Stimulated activated CD8-positive, alpha-beta memory T cell treated with anti-CD3 and anti-CD28 coated beads, Interleukin-7, amount 100 ng/mL, for 1 hour (primary cell): ENCODE measurements at regions not wholly inside any gene's neighbourhood (a gene's known extent, or its start where the extent isn't known, plus 50 kb on each side); places are given as distances from the start of the nearest gene placed in this dataset.

Source experiments
- DNase-seq, 2 donors: peaks; one replicate each; pipeline ENCODE4 v3.0.0-alpha.2; 2020; ENCODE audit warnings: low read depth in 2 of 2

DNA sequence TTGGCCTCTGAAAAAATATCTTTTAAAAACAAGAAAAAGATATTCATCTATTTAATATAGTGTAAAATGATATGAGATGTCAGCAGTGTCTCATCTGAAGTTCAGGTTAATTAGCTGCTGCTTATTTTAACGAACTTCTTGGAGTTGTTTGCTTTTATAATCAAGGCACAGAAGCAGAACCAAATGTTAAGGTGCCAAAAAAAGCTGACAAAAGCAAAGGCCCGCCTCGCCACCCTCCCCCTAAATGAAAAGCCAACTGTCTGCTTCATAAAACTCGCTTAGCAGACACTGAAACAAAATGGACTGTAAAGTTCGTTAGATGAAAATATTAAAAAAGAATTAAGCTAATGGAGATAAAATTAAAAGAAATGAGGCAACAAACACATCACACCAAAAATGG lies 562.6 kb downstream of the ZEB2 start:
- no peak for DNase-seq

- DNase-seq: no peak
These were observed 564.4 kb downstream of the ZEB2 start for GRCh38 chr2:143955401-143956065.

GRCh38 chr2:143954844-143955243 lies 565.1 kb downstream of the ZEB2 start:
- DNase-seq: no peak

GRCh38 chr2:143954186-143954585 lies 565.7 kb downstream of the ZEB2 start:
- DNase-seq: no peak

DNA sequence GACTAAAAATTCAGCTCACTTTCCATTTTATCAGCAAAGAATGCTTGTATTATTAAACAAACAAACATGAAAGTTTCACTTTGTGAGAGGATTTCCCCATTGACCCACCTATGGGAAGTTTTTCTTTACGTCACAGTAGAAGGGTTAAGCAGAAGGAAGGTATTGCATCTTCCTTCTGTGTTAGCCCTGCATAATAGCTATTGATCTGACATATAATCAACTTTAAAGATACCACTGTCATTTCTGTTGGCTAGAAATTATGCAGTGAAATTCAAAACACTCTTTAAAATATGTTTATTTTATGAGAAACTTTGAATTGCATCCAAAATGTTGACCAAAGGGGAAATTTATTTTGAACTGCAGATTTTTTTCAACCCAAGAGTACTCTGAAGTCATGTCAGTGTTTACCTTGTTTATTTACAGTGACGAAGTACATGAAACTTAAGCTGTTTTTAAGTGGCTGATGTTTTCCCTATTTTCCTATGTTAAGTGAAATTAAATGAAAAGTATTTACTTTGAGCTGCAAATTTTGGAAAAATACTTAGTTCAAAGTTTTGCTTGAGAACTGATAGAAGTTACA lies 566.4 kb downstream of the ZEB2 start:
- no peak for DNase-seq

DNA sequence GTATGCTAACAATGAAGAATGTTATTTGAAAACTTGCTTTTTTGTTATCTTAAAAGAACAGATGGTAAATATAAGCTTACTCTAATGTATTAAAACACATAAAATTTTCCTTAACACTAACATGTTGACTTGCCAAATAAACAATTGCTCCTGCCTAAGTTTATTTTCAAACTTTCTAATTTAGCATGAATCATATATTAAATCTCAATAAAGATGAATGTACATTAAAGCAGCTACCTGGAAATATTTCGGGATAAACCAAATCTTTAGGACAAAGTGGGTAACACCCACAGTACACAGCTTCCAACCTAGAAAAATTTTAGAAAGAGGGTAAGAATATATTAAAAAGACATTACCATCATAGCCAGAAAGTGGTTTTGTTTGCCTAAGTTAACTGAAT lies 567.4 kb downstream of the ZEB2 start:
- no peak for DNase-seq

DNA sequence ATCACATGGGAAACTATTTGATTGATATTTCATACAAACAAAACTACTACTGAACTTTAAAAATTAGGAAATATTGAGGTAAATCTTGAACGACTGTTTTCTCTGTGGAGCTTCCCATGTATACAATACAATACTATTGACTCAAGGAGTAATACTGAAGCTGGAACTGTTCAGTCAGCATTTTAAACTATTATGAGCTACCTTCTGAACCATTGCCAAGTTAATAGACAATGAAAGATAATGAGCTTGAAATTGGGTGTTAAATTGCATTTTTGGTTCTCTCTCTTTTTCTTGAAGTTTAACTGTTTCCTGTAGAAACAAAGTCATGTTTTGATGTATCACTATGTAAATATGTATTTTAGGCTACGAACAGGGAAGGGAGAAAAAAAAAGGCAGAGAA lies 569.2 kb downstream of the ZEB2 start:
- no peak for DNase-seq

- DNase-seq: no peak
These were observed 570.6 kb downstream of the ZEB2 start for GRCh38 chr2:143949121-143949848.

- no peak for DNase-seq
These were observed 571.2 kb downstream of the ZEB2 start for GRCh38 chr2:143948710-143949109.

DNA sequence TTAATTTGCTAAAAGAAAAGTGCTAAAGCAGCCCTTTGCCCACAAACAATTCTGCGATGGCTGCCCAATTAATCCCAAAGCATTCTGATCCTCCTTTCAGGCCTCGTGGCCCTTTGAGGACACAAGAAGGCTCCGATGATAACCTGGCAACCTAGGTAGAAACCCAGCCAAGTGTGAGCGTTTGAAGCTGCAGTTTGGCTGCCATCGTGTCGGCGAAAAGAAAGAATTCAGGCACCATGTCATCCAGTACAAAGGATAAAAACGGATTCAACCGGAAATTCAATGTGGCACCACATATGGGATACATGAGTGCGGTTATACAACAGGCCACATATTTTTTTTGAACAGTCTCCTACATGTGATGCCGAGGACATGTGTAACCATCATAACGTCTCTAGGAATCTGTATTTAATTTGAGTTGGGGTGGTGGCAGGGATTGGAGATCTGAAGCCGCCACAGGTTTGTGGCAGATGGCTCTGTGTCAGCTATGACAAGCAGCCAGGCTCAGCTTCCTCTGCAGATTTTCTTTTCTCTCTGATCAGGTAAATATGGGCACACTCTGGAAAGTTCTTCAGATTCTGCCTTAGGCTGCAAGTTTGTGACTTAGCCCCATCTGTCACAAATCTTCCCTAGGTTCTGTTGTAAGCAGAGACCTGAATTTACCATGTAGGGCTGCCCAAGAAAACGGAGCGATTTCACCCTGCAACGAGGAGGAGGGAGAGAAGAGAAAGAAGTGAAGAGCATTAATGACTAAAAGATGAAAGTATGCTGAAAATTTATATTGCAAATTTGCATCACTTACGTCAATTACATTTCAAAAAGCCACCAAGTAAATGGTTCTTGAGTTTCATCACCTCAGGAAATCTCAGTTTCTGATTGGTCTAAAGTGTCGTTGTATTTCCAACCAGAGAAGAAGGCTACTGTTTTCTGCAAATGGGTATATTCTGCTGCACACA lies 573.2 kb downstream of the ZEB2 start:
- no peak for DNase-seq

DNA sequence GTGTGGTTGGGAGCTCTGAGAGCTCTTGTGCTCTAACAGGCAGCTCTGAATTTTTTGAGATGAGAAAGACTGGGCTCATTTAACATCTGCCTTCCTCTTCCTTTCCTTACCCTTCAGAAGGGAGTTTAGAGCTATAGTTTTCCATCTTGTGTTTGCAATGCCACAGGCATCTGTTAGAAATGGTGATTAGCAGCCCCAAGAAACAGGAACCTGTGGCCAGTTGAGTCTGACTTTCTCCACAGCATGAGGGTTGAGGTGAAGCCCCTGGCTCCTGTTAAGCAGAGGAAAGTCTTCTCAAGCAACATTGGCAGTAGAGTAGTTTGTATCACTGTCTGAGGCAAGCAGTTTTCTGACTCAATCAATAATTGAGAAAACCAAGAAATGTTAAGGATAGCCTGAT lies 577.4 kb downstream of the ZEB2 start:
- DNase-seq: no peak

- no peak for DNase-seq
These were observed 579.2 kb downstream of the ZEB2 start for GRCh38 chr2:143940720-143941119.

GRCh38 chr2:143939626-143940330 lies 580.1 kb downstream of the ZEB2 start:
- no peak for DNase-seq

DNA sequence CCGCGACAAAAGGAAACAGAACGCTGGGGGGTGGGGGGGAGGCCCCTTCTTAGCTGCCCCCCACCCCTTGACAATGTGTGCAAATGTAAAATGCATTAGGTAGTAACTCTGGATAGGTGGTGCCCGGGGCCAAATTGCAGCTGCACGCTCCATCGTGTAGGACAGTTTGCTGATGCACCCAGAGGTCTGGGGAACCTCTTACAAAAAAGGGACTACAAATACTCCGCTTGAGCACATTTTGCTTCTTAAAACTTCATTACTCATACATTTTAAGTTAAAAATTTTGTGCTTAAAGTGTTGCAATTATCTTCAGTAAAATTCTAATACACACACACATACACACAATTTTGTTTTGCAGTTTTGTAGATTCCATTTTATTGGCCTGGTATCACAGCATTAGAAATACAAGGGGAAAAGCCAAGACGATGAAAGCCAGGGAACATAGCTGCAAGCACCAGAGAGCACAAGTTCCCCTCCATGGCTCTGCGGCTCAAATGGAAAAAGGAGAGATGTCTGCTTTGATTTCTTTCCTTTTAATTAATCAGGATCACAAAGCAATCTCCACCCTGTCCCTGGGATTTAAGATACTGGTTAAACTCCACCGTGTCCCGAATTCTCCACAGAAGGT lies 582.1 kb downstream of the ZEB2 start:
- DNase-seq: no peak

- no peak for DNase-seq
These were observed 582.8 kb downstream of the ZEB2 start for GRCh38 chr2:143936848-143937722.

DNA sequence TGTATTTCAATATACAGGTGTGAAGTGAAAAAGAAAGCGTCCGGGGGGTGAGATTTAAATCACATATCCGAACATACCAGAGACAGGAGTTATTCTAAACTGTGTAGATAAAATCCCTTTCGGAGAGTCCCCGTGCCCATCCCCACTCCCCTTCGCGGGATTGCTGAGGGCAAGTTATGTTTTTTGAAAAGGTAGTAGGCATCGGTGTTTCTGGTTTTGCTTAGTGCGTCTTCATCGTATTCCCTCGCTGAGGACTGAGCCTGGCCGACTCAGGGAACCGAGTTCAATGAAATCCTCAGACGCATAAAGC lies 583.4 kb downstream of the ZEB2 start:
- no peak for DNase-seq

DNA sequence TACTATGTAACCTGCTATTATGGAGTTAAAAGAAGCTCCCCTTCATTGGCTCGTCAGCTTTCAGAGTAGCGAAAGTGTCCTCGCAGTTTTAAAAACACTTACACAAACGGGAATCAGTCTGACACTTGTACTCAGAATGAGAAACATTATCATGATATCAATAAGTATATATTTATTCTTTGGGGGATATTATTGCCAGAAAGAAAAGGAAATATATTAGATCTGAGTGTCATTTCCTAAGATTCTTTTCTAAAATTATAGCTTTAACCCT lies 584.5 kb downstream of the ZEB2 start:
- no peak for DNase-seq

DNA sequence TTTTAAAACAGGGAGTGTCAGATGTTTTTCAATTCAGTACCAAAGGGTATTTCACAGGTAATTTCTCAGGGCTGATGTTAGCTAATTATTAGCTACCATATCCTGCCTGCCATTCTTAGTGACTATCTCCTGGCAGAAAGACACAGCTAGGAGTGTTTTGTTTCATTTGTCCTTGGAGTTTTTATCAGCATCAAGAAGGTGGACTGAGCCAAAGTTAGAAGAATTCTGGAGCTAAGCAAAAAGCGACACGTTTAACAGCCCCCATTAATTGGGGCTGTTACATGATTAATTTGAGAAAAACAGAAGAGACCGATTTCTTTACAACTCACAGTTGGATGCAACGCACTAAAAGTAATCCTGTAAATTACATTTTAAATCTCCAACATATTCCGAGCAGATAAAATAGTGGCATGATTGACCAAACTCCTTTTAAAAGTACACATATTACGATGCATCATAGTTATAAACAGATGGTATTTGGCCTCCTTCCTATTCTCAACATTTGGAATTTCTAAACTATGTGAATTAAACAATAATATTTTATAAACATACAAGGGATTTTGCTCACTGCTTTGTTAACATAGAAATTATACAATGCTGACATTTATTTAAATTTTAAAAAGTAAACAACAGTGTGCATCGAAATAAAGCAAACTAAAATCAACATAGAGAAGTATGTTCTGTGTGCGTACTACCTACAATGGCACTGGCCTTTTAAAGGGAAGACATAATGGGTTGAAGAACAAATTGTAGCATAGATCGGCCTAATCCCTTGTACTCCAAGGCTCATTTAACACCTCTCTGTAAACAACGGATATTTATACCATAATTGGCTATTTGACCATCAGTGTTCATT lies 585.1 kb downstream of the ZEB2 start:
- no peak for DNase-seq

GRCh38 chr2:143933946-143934569 lies 585.9 kb downstream of the ZEB2 start:
- no peak for DNase-seq
